HUES48 (cell line): ENCODE measurements at regions not wholly inside any gene's neighbourhood (a gene's known extent, or its start where the extent isn't known, plus 50 kb on each side); places are given as distances from the start of the nearest gene placed in this dataset.
"Not testable (repeated sequence)": the region's sequence is repeated elsewhere in the genome, so short reads cannot be mapped to it uniquely, and the experiment has no call there.

Source experiments
- H3K27ac ChIP-seq: one replicate; pipeline ENCODE4 v1.7.0; 2013; ENCODE audit warnings: low read depth, low read length, inconsistent platforms
- H3K27me3 ChIP-seq: 2 replicates; pipeline ENCODE4 v1.6.1; 2013; ENCODE audit warnings: mild to moderate bottlenecking, low read length; ENCODE audit not compliant: control insufficient read depth, insufficient read depth
- H3K36me3 ChIP-seq: 2 replicates; pipeline ENCODE4 v1.6.1; 2013; ENCODE audit warnings: low read length; ENCODE audit not compliant: control insufficient read depth, insufficient read depth
- H3K4me1 ChIP-seq: 2 replicates; pipeline ENCODE4 v1.6.1; 2013; ENCODE audit warnings: mild to moderate bottlenecking, low read length; ENCODE audit not compliant: control insufficient read depth, insufficient read depth
- H3K4me3 ChIP-seq: 2 replicates; pipeline ENCODE4 v1.5.1; 2013; ENCODE audit warnings: mild to moderate bottlenecking, low read depth, low read length
- H3K9ac ChIP-seq: 2 replicates; pipeline ENCODE4 v1.6.1; 2013; ENCODE audit warnings: mild to moderate bottlenecking, low read depth, low read length, moderate library complexity
- H3K9me3 ChIP-seq: 2 replicates; pipeline ENCODE4 v1.6.1; 2013; ENCODE audit warnings: low read length; ENCODE audit not compliant: control insufficient read depth, insufficient read depth

GRCh38 chr7:112930787-112931186 is 140.6 kb upstream of the TMEM168 start:
- Histone ChIP-seq H3K36me3 (no peaks in the 10 kb centered on the region), H3K9ac (no peak overlapping the region), H3K27ac (no peak overlapping the region), H3K27me3 (no peaks in the 10 kb centered on the region), H3K9me3 (no peaks in the 10 kb centered on the region), H3K4me1 (peaks cover 33% of the 10 kb centered on the region), H3K4me3 (no peak overlapping the region)

GRCh38 chr7:112929421-112929820 is 139.2 kb upstream of the TMEM168 start:
- no peak overlapping the region for H3K27ac ChIP-seq
- H3K36me3 ChIP-seq: no peaks in the 10 kb centered on the region
- no peak overlapping the region for H3K4me3 ChIP-seq
- H3K9me3 ChIP-seq: no peaks in the 10 kb centered on the region
- no peaks in the 10 kb centered on the region for H3K27me3 ChIP-seq
- H3K4me1 ChIP-seq: peaks cover 33% of the 10 kb centered on the region
- H3K9ac ChIP-seq: no peak overlapping the region

GRCh38 chr7:112926018-112926417 is 135.8 kb upstream of the TMEM168 start:
- H3K9ac ChIP-seq: no peak overlapping the region

GRCh38 chr7:112922546-112922945 is 132.4 kb upstream of the TMEM168 start:
- not testable (repeated sequence) for H3K9ac ChIP-seq, H3K9me3 ChIP-seq, H3K4me1 ChIP-seq, H3K4me3 ChIP-seq, H3K27me3 ChIP-seq, H3K36me3 ChIP-seq, H3K27ac ChIP-seq

More at GRCh38 chr7:112926018-112926417, 135.8 kb upstream of the TMEM168 start:
- Histone ChIP-seq H3K27ac (no peak overlapping the region), H3K4me3 (no peak overlapping the region), H3K27me3 (no peaks in the 10 kb centered on the region), H3K36me3 (no peaks in the 10 kb centered on the region), H3K4me1 (peaks cover 6% of the 10 kb centered on the region), H3K9me3 (no peaks in the 10 kb centered on the region)

GRCh38 chr7:112916431-112916830 is 126.2 kb upstream of the TMEM168 start:
- H3K9ac ChIP-seq, H3K9me3 ChIP-seq, H3K27ac ChIP-seq, H3K36me3 ChIP-seq, H3K4me1 ChIP-seq, H3K27me3 ChIP-seq, H3K4me3 ChIP-seq: not testable (repeated sequence)

GRCh38 chr7:112908086-112908485 is 117.9 kb upstream of the TMEM168 start:
- Histone ChIP-seq H3K9ac (no peak overlapping the region), H3K4me1 (peaks cover 14% of the 10 kb centered on the region), H3K4me3 (no peak overlapping the region), H3K27me3 (no peaks in the 10 kb centered on the region), H3K27ac (no peak overlapping the region), H3K36me3 (peaks cover 8% of the 10 kb centered on the region; the same call in 1 of the 2 replicates), H3K9me3 (no peaks in the 10 kb centered on the region; the same call in 1 of the 2 replicates)

- peaks cover 14% of the 10 kb centered on the region for H3K4me1 ChIP-seq
These were observed 117.5 kb upstream of the TMEM168 start for GRCh38 chr7:112907658-112908057.

GRCh38 chr7:112905950-112906349 is 115.8 kb upstream of the TMEM168 start:
- peaks cover 5% of the 10 kb centered on the region for H3K9me3 ChIP-seq

More at GRCh38 chr7:112907658-112908057, 117.5 kb upstream of the TMEM168 start:
- peaks cover 8% of the 10 kb centered on the region; the same call in 1 of the 2 replicates for H3K36me3 ChIP-seq
- no peaks in the 10 kb centered on the region; the same call in 1 of the 2 replicates for H3K9me3 ChIP-seq
- H3K4me3 ChIP-seq: no peak overlapping the region
- no peak overlapping the region for H3K27ac ChIP-seq
- H3K9ac ChIP-seq: no peak overlapping the region
- no peaks in the 10 kb centered on the region for H3K27me3 ChIP-seq

GRCh38 chr7:112905413-112905812 is 115.2 kb upstream of the TMEM168 start:
- Histone ChIP-seq H3K9me3 (peaks cover 6% of the 10 kb centered on the region), H3K36me3 (no peaks in the 10 kb centered on the region), H3K27me3 (no peaks in the 10 kb centered on the region), H3K27ac (no peak overlapping the region), H3K4me1 (peaks cover 14% of the 10 kb centered on the region), H3K9ac (no peak overlapping the region), H3K4me3 (no peak overlapping the region)

More at GRCh38 chr7:112905950-112906349, 115.8 kb upstream of the TMEM168 start:
- Histone ChIP-seq H3K4me1 (peaks cover 14% of the 10 kb centered on the region), H3K27me3 (no peaks in the 10 kb centered on the region), H3K36me3 (0 out of 2 replicates have a peak, but pooled peaks cover 4% of the 10 kb centered on the region), H3K4me3 (no peak overlapping the region), H3K9ac (no peak overlapping the region), H3K27ac (no peak overlapping the region)

GRCh38 chr7:112898432-112899290 is 108.5 kb upstream of the TMEM168 start:
- H3K4me3 ChIP-seq: no peak overlapping the region
- H3K4me1 ChIP-seq: no peaks in the 10 kb centered on the region
- H3K9me3 ChIP-seq: peaks cover 6% of the 10 kb centered on the region; the same call in 1 of the 2 replicates
- H3K27me3 ChIP-seq: no peaks in the 10 kb centered on the region
- H3K36me3 ChIP-seq: peaks cover 13% of the 10 kb centered on the region; the same call in 1 of the 2 replicates
- H3K27ac ChIP-seq: no peak overlapping the region
- H3K9ac ChIP-seq: no peak overlapping the region

GRCh38 chr7:112897839-112898431 is 107.7 kb upstream of the TMEM168 start:
- no peaks in the 10 kb centered on the region for H3K27me3 ChIP-seq
- peaks cover 19% of the 10 kb centered on the region; the same call in 1 of the 2 replicates for H3K36me3 ChIP-seq
- H3K9me3 ChIP-seq: peaks cover 6% of the 10 kb centered on the region; the same call in 1 of the 2 replicates
- no peak overlapping the region for H3K27ac ChIP-seq
- no peaks in the 10 kb centered on the region for H3K4me1 ChIP-seq
- no peak overlapping the region for H3K9ac ChIP-seq
- no peak overlapping the region for H3K4me3 ChIP-seq
